CD8-positive, alpha-beta memory T cell (primary cell): ENCODE measurements at regions not wholly inside any gene's neighbourhood (a gene's known extent, or its start where the extent isn't known, plus 50 kb on each side); places are given as distances from the start of the nearest gene placed in this dataset.
"Not testable (repeated sequence)": the region's sequence is repeated elsewhere in the genome, so short reads cannot be mapped to it uniquely, and the experiment has no call there.

Source experiments
- CTCF ChIA-PET: fragments of 350-600 bp; sonication (Branson Sonifier 250); formaldehyde crosslinking; loops from one replicate; lab custom pipeline; 2021; ENCODE audit warnings: antibody characterized with exemption; lab: Charles Lee
- POLR2A ChIA-PET: fragments of 350-600 bp; sonication (Branson Sonifier 250); formaldehyde crosslinking; loops from one replicate; lab custom pipeline; 2021; ENCODE audit warnings: antibody characterized with exemption; lab: Charles Lee
- DNase-seq, 5 donors: peaks; one replicate each; pipeline versions ENCODE4 v3.0.0 to v3.0.0-alpha.2; 2020 to 2022; ENCODE audit warnings: mixed read lengths in 1 of 5
- H3K27ac ChIP-seq: one replicate; pipeline ENCODE4 v1.7.0; 2013; ENCODE audit warnings: low read depth, mild to moderate bottlenecking, low read length, moderate library complexity
- H3K27me3 ChIP-seq: 2 replicates; pipeline ENCODE4 v1.7.0; 2013; ENCODE audit warnings: low read length, mild to moderate bottlenecking; ENCODE audit not compliant: insufficient read depth, poor library complexity, severe bottlenecking
- H3K36me3 ChIP-seq: 2 replicates; pipeline ENCODE4 v1.7.0; 2013; ENCODE audit warnings: mild to moderate bottlenecking, low read length, moderate library complexity; ENCODE audit not compliant: insufficient read depth
- H3K4me1 ChIP-seq: 2 replicates; pipeline ENCODE4 v1.7.0; 2013; ENCODE audit warnings: mild to moderate bottlenecking, low read length, moderate library complexity; ENCODE audit not compliant: insufficient read depth
- H3K4me3 ChIP-seq: 2 replicates; pipeline ENCODE4 v1.7.0; 2013; ENCODE audit warnings: mild to moderate bottlenecking, low read length
- H3K9me3 ChIP-seq: 2 replicates; pipeline ENCODE4 v1.7.0; 2013; ENCODE audit warnings: mild to moderate bottlenecking, low read length
- H3K27ac Mint-ChIP-seq, 8 donors: one replicate each; pipeline ENCODE4 v1.8.0; 2020 to 2021; ENCODE audit warnings: mixed read lengths in 8 of 8, mild to moderate bottlenecking in 6 of 8, inconsistent platforms in 3 of 8, moderate library complexity in 3 of 8
- H3K27me3 Mint-ChIP-seq, 2 donors: one replicate each; pipeline ENCODE4 v1.8.0; 2020 to 2021; ENCODE audit warnings: mixed read lengths in 2 of 2, mild to moderate bottlenecking in 1 of 2, moderate library complexity in 1 of 2
- H3K36me3 Mint-ChIP-seq, 3 donors: one replicate each; pipeline ENCODE4 v1.8.0; 2020 to 2021; ENCODE audit warnings: mixed read lengths in 3 of 3, inconsistent platforms in 1 of 3, mild to moderate bottlenecking in 1 of 3
- H3K4me1 Mint-ChIP-seq, 3 donors: one replicate each; pipeline ENCODE4 v1.8.0; 2020 to 2021; ENCODE audit warnings: mixed read lengths in 3 of 3, inconsistent platforms in 1 of 3, mild to moderate bottlenecking in 1 of 3
- H3K4me3 Mint-ChIP-seq, 7 donors: one replicate each; pipeline ENCODE4 v1.8.0; 2020 to 2021; ENCODE audit warnings: mixed read lengths in 7 of 7, mild to moderate bottlenecking in 6 of 7, moderate library complexity in 4 of 7, inconsistent platforms in 2 of 7
- H3K9me3 Mint-ChIP-seq, 5 donors: one replicate each; pipeline ENCODE4 v1.8.0; 2020 to 2022; ENCODE audit warnings: mixed read lengths in 5 of 5, mild to moderate bottlenecking in 3 of 5, moderate library complexity in 2 of 5, inconsistent platforms in 1 of 5

GRCh38 chr2:107553046-107553445, 273.6 kb upstream of the RGPD4 start:
- no peak overlapping the region for H3K27ac Mint-ChIP-seq
- DNase-seq, result no peak
- H3K9me3 ChIP-seq, result no peaks in the 10 kb centered on the region
- H3K4me1 ChIP-seq, result no peaks in the 10 kb centered on the region
- H3K4me1 Mint-ChIP-seq, result no peaks in the 10 kb centered on the region
- peaks cover 9 to 15% (median 14%) of the 10 kb centered on the region in 5 donors for H3K9me3 Mint-ChIP-seq
- ChIA-PET CTCF (no interaction called here), POLR2A (no interaction called here)
- H3K27ac ChIP-seq, result no peak overlapping the region
- no peaks in the 10 kb centered on the region for H3K36me3 Mint-ChIP-seq
- H3K27me3 ChIP-seq, result no peaks in the 10 kb centered on the region
- H3K36me3 ChIP-seq, result no peaks in the 10 kb centered on the region
- H3K4me3 ChIP-seq, result no peak overlapping the region
- no peak overlapping the region for H3K4me3 Mint-ChIP-seq
- no peaks in the 10 kb centered on the region for H3K27me3 Mint-ChIP-seq

- ChIA-PET CTCF (no interaction called here), POLR2A (no interaction called here)
- no peaks in the 10 kb centered on the region for H3K4me1 Mint-ChIP-seq
- Histone ChIP-seq H3K36me3 (no peaks in the 10 kb centered on the region), H3K4me3 (no peak overlapping the region), H3K27ac (no peak overlapping the region), H3K9me3 (no peaks in the 10 kb centered on the region), H3K4me1 (no peaks in the 10 kb centered on the region), H3K27me3 (no peaks in the 10 kb centered on the region)
- peaks cover 9 to 16% (median 14%) of the 10 kb centered on the region in 5 donors for H3K9me3 Mint-ChIP-seq
- no peak overlapping the region for H3K27ac Mint-ChIP-seq
- H3K27me3 Mint-ChIP-seq, result no peaks in the 10 kb centered on the region
- no peak for DNase-seq
- no peak overlapping the region for H3K4me3 Mint-ChIP-seq
- no peaks in the 10 kb centered on the region for H3K36me3 Mint-ChIP-seq
Measured at GRCh38 chr2:107553539-107553938, 273.2 kb upstream of the RGPD4 start.

- H3K9me3 Mint-ChIP-seq, result peaks cover 9 to 24% (median 18%) of the 10 kb centered on the region in 5 donors
- H3K4me1 Mint-ChIP-seq, result no peaks in the 10 kb centered on the region
- H3K4me1 ChIP-seq, result no peaks in the 10 kb centered on the region
- no peaks in the 10 kb centered on the region for H3K27me3 ChIP-seq
- H3K36me3 ChIP-seq, result no peaks in the 10 kb centered on the region
- no peak overlapping the region for H3K27ac Mint-ChIP-seq
- no peaks in the 10 kb centered on the region for H3K9me3 ChIP-seq
- no peaks in the 10 kb centered on the region for H3K36me3 Mint-ChIP-seq
- H3K27me3 Mint-ChIP-seq, result no peaks in the 10 kb centered on the region
- ChIA-PET POLR2A (no interaction called here), CTCF (no interaction called here)
- no peak overlapping the region for H3K27ac ChIP-seq
- DNase-seq, result no peak
- no peak overlapping the region for H3K4me3 Mint-ChIP-seq
- no peak overlapping the region for H3K4me3 ChIP-seq
Measured at GRCh38 chr2:107556038-107556627, 270.6 kb upstream of the RGPD4 start.

GRCh38 chr2:107558295-107558694, 268.4 kb upstream of the RGPD4 start:
- ChIA-PET CTCF (no interaction called here), POLR2A (no interaction called here)
- no peaks in the 10 kb centered on the region for H3K9me3 ChIP-seq
- H3K27ac ChIP-seq, result no peak overlapping the region
- Mint-ChIP-seq H3K4me3 (no peak overlapping the region), H3K36me3 (no peaks in the 10 kb centered on the region), H3K27ac (no peak overlapping the region), H3K4me1 (no peaks in the 10 kb centered on the region), H3K9me3 (peaks cover 3 to 23% (median 16%) of the 10 kb centered on the region in 5 donors), H3K27me3 (no peaks in the 10 kb centered on the region)
- DNase-seq, result no peak
- H3K36me3 ChIP-seq, result no peaks in the 10 kb centered on the region
- no peaks in the 10 kb centered on the region for H3K27me3 ChIP-seq
- H3K4me3 ChIP-seq, result no peak overlapping the region
- H3K4me1 ChIP-seq, result no peaks in the 10 kb centered on the region

- POLR2A ChIA-PET, result no interaction called here
- H3K4me3 Mint-ChIP-seq, result no peak overlapping the region
- CTCF ChIA-PET, result no interaction called here
Measured at GRCh38 chr2:107569496-107569895, 257.2 kb upstream of the RGPD4 start.

GRCh38 chr2:107570876-107571275, 255.8 kb upstream of the RGPD4 start:
- CTCF ChIA-PET, result no interaction called here
- no peak for DNase-seq
- no peaks in the 10 kb centered on the region for H3K36me3 Mint-ChIP-seq
- H3K4me3 ChIP-seq, result no peak overlapping the region
- no peak overlapping the region for H3K27ac Mint-ChIP-seq
- H3K36me3 ChIP-seq, result no peaks in the 10 kb centered on the region
- peaks cover 0 to 1% of the 10 kb centered on the region in 2 donors for H3K27me3 Mint-ChIP-seq
- no peak overlapping the region for H3K27ac ChIP-seq
- peaks cover 0 to 7% (median 0%) of the 10 kb centered on the region in 5 donors for H3K9me3 Mint-ChIP-seq
- no peaks in the 10 kb centered on the region for H3K9me3 ChIP-seq
- no peak overlapping the region for H3K4me3 Mint-ChIP-seq
- no peaks in the 10 kb centered on the region for H3K27me3 ChIP-seq
- H3K4me1 ChIP-seq, result no peaks in the 10 kb centered on the region
- no peaks in the 10 kb centered on the region for H3K4me1 Mint-ChIP-seq
- POLR2A ChIA-PET, result no interaction called here

More at GRCh38 chr2:107569496-107569895, 257.2 kb upstream of the RGPD4 start:
- Mint-ChIP-seq H3K27ac (no peak overlapping the region), H3K4me1 (no peaks in the 10 kb centered on the region), H3K27me3 (peaks cover 0 to 1% of the 10 kb centered on the region in 2 donors), H3K9me3 (peaks cover 0 to 7% (median 2%) of the 10 kb centered on the region in 5 donors), H3K36me3 (no peaks in the 10 kb centered on the region)
- no peak for DNase-seq
- Histone ChIP-seq H3K27ac (no peak overlapping the region), H3K9me3 (no peaks in the 10 kb centered on the region), H3K27me3 (no peaks in the 10 kb centered on the region), H3K4me3 (no peak overlapping the region), H3K4me1 (no peaks in the 10 kb centered on the region), H3K36me3 (no peaks in the 10 kb centered on the region)

- H3K4me1 Mint-ChIP-seq, H3K4me3 Mint-ChIP-seq, H3K36me3 Mint-ChIP-seq, H3K27ac Mint-ChIP-seq, H3K4me3 ChIP-seq, DNase-seq, H3K4me1 ChIP-seq, H3K27me3 Mint-ChIP-seq, H3K9me3 ChIP-seq, POLR2A ChIA-PET, H3K27ac ChIP-seq, H3K9me3 Mint-ChIP-seq, H3K27me3 ChIP-seq, CTCF ChIA-PET, H3K36me3 ChIP-seq: not testable (repeated sequence)
Measured at GRCh38 chr2:107572890-107573289, 253.8 kb upstream of the RGPD4 start.

GRCh38 chr2:107576991-107577390, 249.7 kb upstream of the RGPD4 start:
- H3K27ac Mint-ChIP-seq, result no peak overlapping the region
- H3K9me3 ChIP-seq, result no peaks in the 10 kb centered on the region
- ChIA-PET POLR2A (no interaction called here), CTCF (no interaction called here)
- no peaks in the 10 kb centered on the region for H3K4me1 Mint-ChIP-seq
- no peak for DNase-seq
- no peaks in the 10 kb centered on the region for H3K4me1 ChIP-seq
- H3K36me3 ChIP-seq, result no peaks in the 10 kb centered on the region
- H3K4me3 ChIP-seq, result no peak overlapping the region
- peaks cover 0 to 1% of the 10 kb centered on the region in 2 donors for H3K27me3 Mint-ChIP-seq
- no peaks in the 10 kb centered on the region for H3K27me3 ChIP-seq
- H3K27ac ChIP-seq, result no peak overlapping the region
- no peak overlapping the region for H3K4me3 Mint-ChIP-seq
- H3K36me3 Mint-ChIP-seq, result peaks cover 0 to 1% (median 0%) of the 10 kb centered on the region in 3 donors
- peaks cover 0 to 7% (median 2%) of the 10 kb centered on the region in 5 donors for H3K9me3 Mint-ChIP-seq
